K562 (cell line): ENCODE measurements at regions not wholly inside any gene's neighbourhood (a gene's known extent, or its start where the extent isn't known, plus 50 kb on each side); places are given as distances from the start of the nearest gene placed in this dataset.

Experiments
- ATAC-seq: fragments of 200-7000 bp; cut with Tn5 transposase; 3 replicates; pipeline ENCODE4 v1.9.1; 2020; ENCODE audit warnings: moderate library complexity
- BruUV-seq: library from RNA; stranded (reverse); fragments of 400-500 nt; replicated peaks from 2 replicates; lab custom pipeline; 2021; lab: Mats Ljungman, UMichigan
- CTCF ChIA-PET: fragments of 300-600 bp; formaldehyde crosslinking; extraction: SDS; loops from one replicate; lab custom pipeline; 2021; ENCODE audit warnings: low intra/inter-chr PET ratio; lab: Yijun Ruan, JAX
- POLR2A ChIA-PET: fragments of 300-600, 350-650 bp; sonication (Branson Sonifier 250); formaldehyde crosslinking; extraction: SDS; loops from one replicate; lab custom pipeline; 2021; ENCODE audit warnings: antibody characterized with exemption, inconsistent platforms; lab: Yijun Ruan, JAX
- DNase-seq, 4 experiments: peaks; one replicate each; pipeline versions ENCODE4 v3.0.0 to v3.0.0-alpha.2; 2011 to 2018; ENCODE audit warnings: low spot score in 3 of 4, mixed read lengths in 3 of 4; ENCODE audit errors: extremely low read depth in 1 of 4
- FAIRE-seq: peaks from 2 replicates; lab custom pipeline; 2011; peaks lifted over from hg19 to GRCh38; lab: Jason Lieb, UNC
- H2AFZ ChIP-seq: 2 replicates; pipeline ENCODE4 v1.6.0; 2011; ENCODE audit warnings: low read depth, low read length, control low read depth, inconsistent platforms
- H3K27ac ChIP-seq: fragments of 200-600 bp; 3 replicates; pipeline ENCODE4 v1.8.0; 2011; ENCODE audit warnings: low read depth, mild to moderate bottlenecking, control low read depth, inconsistent platforms, low read length, moderate library complexity, mixed read lengths; ENCODE audit errors: extremely low read depth
- H3K27me3 ChIP-seq, 2 experiments: fragments of 300-600 bp in 1 of 2; 2 replicates in 1 of 2; 3 replicates in 1 of 2; pipeline versions ENCODE4 v1.6.0 to v1.8.0; 2011; ENCODE audit warnings: inconsistent platforms in 2 of 2, low read length in 2 of 2, mild to moderate bottlenecking in 1 of 2, mixed read lengths in 1 of 2, moderate library complexity in 1 of 2; ENCODE audit not compliant: control insufficient read depth in 2 of 2, insufficient read depth in 2 of 2
- H3K36me3 ChIP-seq: fragments of 300-600 bp; 3 replicates; pipeline ENCODE4 v1.8.0; 2011; ENCODE audit warnings: mild to moderate bottlenecking, low read length, inconsistent platforms; ENCODE audit not compliant: control insufficient read depth, insufficient read depth
- H3K4me1 ChIP-seq, 2 experiments: fragments of 200-600 bp in 1 of 2; replicated peaks in 1 of 2; 2 replicates in 1 of 2; 3 replicates in 1 of 2; pipeline versions ENCODE4 v1.5.1 to v1.8.0; 2011; ENCODE audit warnings: inconsistent platforms in 2 of 2, low read length in 2 of 2, mild to moderate bottlenecking in 1 of 2, mixed read lengths in 1 of 2, moderate library complexity in 1 of 2; ENCODE audit not compliant: control insufficient read depth in 2 of 2, insufficient read depth in 2 of 2
- H3K4me2 ChIP-seq: 2 replicates; pipeline ENCODE4 v1.6.1; 2011; ENCODE audit warnings: low read length, control low read depth, inconsistent platforms, mixed read lengths; ENCODE audit not compliant: insufficient read depth
- H3K4me3 ChIP-seq: fragments of 200-600 bp; sonication (generic), shearing (Covaris generic); 2 replicates; pipeline ENCODE4 v1.5.1; 2016; ENCODE audit warnings: control low read depth, inconsistent platforms
- H3K79me2 ChIP-seq: fragments of 200-600 bp; 3 replicates; pipeline ENCODE4 v1.8.0; 2011; ENCODE audit warnings: low read length, inconsistent platforms; ENCODE audit not compliant: control insufficient read depth, insufficient read depth
- H3K9ac ChIP-seq, 2 experiments: 2 replicates each; pipeline versions ENCODE4 v1.6.0 to v1.6.1; 2011; ENCODE audit warnings: low read depth in 2 of 2, low read length in 2 of 2, control low read depth in 1 of 2, inconsistent platforms in 1 of 2, mild to moderate bottlenecking in 1 of 2, mixed read lengths in 1 of 2; ENCODE audit not compliant: insufficient read depth in 1 of 2
- H3K9me1 ChIP-seq: one replicate; pipeline ENCODE4 v1.6.0; 2011; ENCODE audit warnings: inconsistent platforms, mild to moderate bottlenecking, low read length, moderate library complexity; ENCODE audit not compliant: control insufficient read depth, insufficient read depth
- H3K9me3 ChIP-seq: replicated peaks from 2 replicates; pipeline ENCODE4 v1.5.1; 2011; ENCODE audit warnings: low read depth, low read length, inconsistent platforms; ENCODE audit not compliant: control insufficient read depth, insufficient read depth
- H4K20me1 ChIP-seq: replicated peaks from 2 replicates; pipeline ENCODE4 v1.6.1; 2011; ENCODE audit warnings: low read length, inconsistent platforms, mixed read lengths; ENCODE audit not compliant: control insufficient read depth, insufficient read depth
- BDP1 ChIP-seq: IDR thresholded peaks from 3 replicates; pipeline ENCODE4 v1.6.1; 2011; ENCODE audit not compliant: insufficient read length, insufficient read depth
- CBX3 ChIP-seq, 2 experiments: IDR thresholded peaks; 1 replicate in 1 of 2; 2 replicates in 1 of 2; pipeline ENCODE4 v1.6.1; 2012; ENCODE audit warnings: inconsistent platforms in 2 of 2, low read length in 2 of 2, borderline replicate concordance in 1 of 2, control low read depth in 1 of 2
- JUN ChIP-seq, 2 experiments: sonication (generic) in 1 of 2; formaldehyde crosslinking in 1 of 2; IDR thresholded peaks; 2 replicates each; pipeline versions ENCODE4 v1.6.1 to v1.8.0; 2012 to 2022; ENCODE audit warnings: borderline replicate concordance in 2 of 2, mild to moderate bottlenecking in 2 of 2, improper control_type of control experiment in 1 of 2, low read depth in 1 of 2, low read length in 1 of 2, missing genetic modification reagents in 1 of 2
- LCOR ChIP-seq: sonication (generic); formaldehyde crosslinking; IDR thresholded peaks from 2 replicates; pipeline ENCODE4 v1.8.0; 2022; ENCODE audit warnings: mild to moderate bottlenecking, missing genetic modification reagents
- LEF1 ChIP-seq: fragments of 450-650 bp; IDR thresholded peaks from 2 replicates; pipeline ENCODE4 v1.6.1; 2016; ENCODE audit warnings: mild to moderate bottlenecking
- NR2C1 ChIP-seq, 2 experiments: fragments of 450-650 bp; IDR thresholded peaks; 2 replicates each; pipeline ENCODE4 v1.6.1; 2017; ENCODE audit warnings: mild to moderate bottlenecking in 2 of 2, antibody characterized with exemption in 1 of 2, inconsistent platforms in 1 of 2, missing compliant biosample characterization in 1 of 2, missing genetic modification characterization in 1 of 2
- RFX1 ChIP-seq: fragments of 450-650 bp; IDR thresholded peaks from 2 replicates; pipeline ENCODE4 v1.6.1; 2016; ENCODE audit warnings: mild to moderate bottlenecking, moderate library complexity
- SMAD2 ChIP-seq: fragments of 150-350 bp; IDR thresholded peaks from 2 replicates; pipeline ENCODE4 v1.6.1; 2014; ENCODE audit warnings: low read depth, mild to moderate bottlenecking, low read length
- STAG1 ChIP-seq: sonication (generic); formaldehyde crosslinking; IDR thresholded peaks from 2 replicates; pipeline ENCODE4 v1.5.0; 2020; ENCODE audit warnings: missing genetic modification reagents, borderline replicate concordance
- ZNF140 ChIP-seq: fragments of 250-450 bp; sonication (Bioruptor Pico); IDR thresholded peaks from 2 replicates; pipeline ENCODE4 v1.8.0; 2021; ENCODE audit warnings: moderate library complexity, mild to moderate bottlenecking, inconsistent platforms
- ZNF449 ChIP-seq: fragments of 250-450 bp; sonication (Bioruptor Pico); IDR thresholded peaks from 2 replicates; pipeline ENCODE4 v1.8.0; 2022; ENCODE audit warnings: moderate library complexity, mild to moderate bottlenecking, inconsistent platforms
- ZNF583 ChIP-seq: fragments of 250-450 bp; sonication (Bioruptor Pico); IDR thresholded peaks from 2 replicates; pipeline ENCODE4 v1.4.0; 2020
- WGBS: fragments of 100-300 bp; shearing (Covaris generic); methylation state at CpG from one replicate; pipeline ENCODE4 v1.1.6; 2016; ENCODE audit warnings: low coverage, mixed read lengths; ENCODE audit not compliant: insufficient coverage; ENCODE audit errors: missing lambda C conversion rate; 5-methylcytosine and 5-hydroxymethylcytosine counted together
- in situ Hi-C: fragments of 300-500 bp; cut with MboI; formaldehyde crosslinking; loops from 4 replicates; pipeline ENCODE4 v1.15.0; 2018; ENCODE audit warnings: inconsistent platforms, mixed read lengths
- intact Hi-C: fragments of 100-400 bp; cut with micrococcal nuclease; formaldehyde crosslinking; loops from 2 replicates; pipeline ENCODE4 v1.14.2; 2022
- TF ChIP-seq, protein P1 (sequence below): fragments of 450-650 bp; IDR thresholded peaks from 2 replicates; pipeline ENCODE4 v1.6.1; 2016; ENCODE audit warnings: antibody characterized with exemption
- TF ChIP-seq, protein P2 (sequence below), 3 experiments: fragments of 200-800 bp in 1 of 3; sonication (Bioruptor generic) in 1 of 3; sonication (generic) in 1 of 3; formaldehyde crosslinking in 1 of 3; IDR thresholded peaks; 2 replicates each; pipeline versions ENCODE4 v1.6.1 to v1.8.0; 2016 to 2022; ENCODE audit warnings: mild to moderate bottlenecking in 2 of 3, missing compliant biosample characterization in 2 of 3, missing genetic modification characterization in 2 of 3, missing genetic modification reagents in 1 of 3
- TF ChIP-seq, protein P3 (sequence below): fragments of 450-650 bp; IDR thresholded peaks from 2 replicates; pipeline ENCODE4 v1.6.1; 2016; ENCODE audit warnings: low read depth, mild to moderate bottlenecking, moderate library complexity

DNA sequence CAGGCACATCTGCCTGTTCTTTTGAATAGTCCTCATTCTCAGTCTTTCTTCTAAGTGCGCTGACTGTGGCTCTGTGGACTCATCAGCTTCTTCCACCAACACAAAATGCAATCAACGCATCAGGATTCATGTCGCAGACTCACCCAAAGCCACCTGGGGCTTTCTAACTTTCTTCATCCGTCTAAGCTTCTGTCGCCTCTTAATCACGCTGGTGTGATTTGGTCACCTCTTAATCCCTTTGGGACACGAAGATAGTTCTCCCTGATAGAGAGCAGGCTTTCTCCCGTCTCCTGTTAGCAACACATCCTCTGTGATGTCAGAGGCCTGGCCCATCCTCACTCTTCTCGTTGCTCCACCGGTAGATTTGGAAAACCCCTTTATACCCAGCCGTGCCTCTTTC is 78.0 kb upstream of the FOXQ1 start:
- Histone ChIP-seq H3K9me1 (no peaks in the 10 kb centered on the region), H3K9ac (no peak overlapping the region), H3K79me2 (no peaks in the 10 kb centered on the region), H3K36me3 (no peaks in the 10 kb centered on the region), H3K27me3 (peaks cover 8 to 49% of the 10 kb centered on the region in 2 experiments; a peak in 3 of 5 replicates), H3K9me3 (no peaks in the 10 kb centered on the region), H3K4me3 (no peak overlapping the region), H3K4me1 (no peaks in the 10 kb centered on the region), H3K4me2 (no peak overlapping the region), H3K27ac (no peak overlapping the region), H4K20me1 (no peaks in the 10 kb centered on the region), H2AFZ (no peak overlapping the region)
- CTCF ChIA-PET = no interaction called here
- POLR2A ChIA-PET = no interaction called here
- TF ChIP-seq, protein P1, sequence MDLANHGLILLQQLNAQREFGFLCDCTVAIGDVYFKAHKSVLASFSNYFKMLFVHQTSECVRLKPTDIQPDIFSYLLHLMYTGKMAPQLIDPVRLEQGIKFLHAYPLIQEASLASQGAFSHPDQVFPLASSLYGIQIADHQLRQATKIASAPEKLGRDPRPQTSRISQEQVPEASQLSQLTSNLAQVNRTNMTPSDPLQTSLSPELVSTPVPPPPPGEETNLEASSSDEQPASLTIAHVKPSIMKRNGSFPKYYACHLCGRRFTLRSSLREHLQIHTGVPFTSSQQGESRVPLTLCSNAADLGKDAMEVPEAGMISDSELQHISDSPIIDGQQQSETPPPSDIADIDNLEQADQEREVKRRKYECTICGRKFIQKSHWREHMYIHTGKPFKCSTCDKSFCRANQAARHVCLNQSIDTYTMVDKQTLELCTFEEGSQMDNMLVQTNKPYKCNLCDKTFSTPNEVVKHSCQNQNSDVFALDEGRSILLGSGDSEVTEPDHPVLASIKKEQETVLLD = no peak
- TF ChIP-seq ZNF583 (CRISPR knock-in tag) (no peak), SMAD2 (no peak), ZNF449 (CRISPR knock-in tag) (no peak), STAG1 (no peak), BDP1 (no peak), NR2C1 (IDR thresholded peaks at IDR 0.05) (no peak), NR2C1 (tag; IDR thresholded peaks at IDR 0.05) (no peak), LCOR (CRISPR knock-in tag) (no peak), LEF1 (no peak), JUN (IDR thresholded peaks at IDR 0.05; ENCODE audit: borderline replicate concordance, low read depth, low read length) (no peak), JUN (CRISPR knock-in tag; IDR thresholded peaks at IDR 0.05; ENCODE audit: borderline replicate concordance) (no peak), ZNF140 (no peak), CBX3 (IDR thresholded peaks at IDR 0.05; ENCODE audit: borderline replicate concordance in 1 of 2, low read length in 2 of 2) (no peak), RFX1 (no peak)
- TF ChIP-seq, protein P2, sequence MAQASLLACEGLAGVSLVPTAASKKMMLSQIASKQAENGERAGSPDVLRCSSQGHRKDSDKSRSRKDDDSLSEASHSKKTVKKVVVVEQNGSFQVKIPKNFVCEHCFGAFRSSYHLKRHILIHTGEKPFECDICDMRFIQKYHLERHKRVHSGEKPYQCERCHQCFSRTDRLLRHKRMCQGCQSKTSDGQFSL (CRISPR knock-in tag; IDR thresholded peaks at IDR 0.05) = no peak
- TF ChIP-seq, protein P2 (tag; IDR thresholded peaks at IDR 0.05) = no peak
- TF ChIP-seq, protein P3, sequence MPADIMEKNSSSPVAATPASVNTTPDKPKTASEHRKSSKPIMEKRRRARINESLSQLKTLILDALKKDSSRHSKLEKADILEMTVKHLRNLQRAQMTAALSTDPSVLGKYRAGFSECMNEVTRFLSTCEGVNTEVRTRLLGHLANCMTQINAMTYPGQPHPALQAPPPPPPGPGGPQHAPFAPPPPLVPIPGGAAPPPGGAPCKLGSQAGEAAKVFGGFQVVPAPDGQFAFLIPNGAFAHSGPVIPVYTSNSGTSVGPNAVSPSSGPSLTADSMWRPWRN = no peak
- intact Hi-C loops = no loop called here
- no TSS peak for BruUV-seq
- in situ Hi-C loops = no loop called here
- DNase-seq (no peak), FAIRE-seq (no peak), ATAC-seq (no peak)
- 3% methylated on average over 11 of the region's 11 CpGs for WGBS
